ENCODE measurements at regions not wholly inside any gene's neighbourhood (a gene's known extent, or its start where the extent isn't known, plus 50 kb on each side); places are given as distances from the start of the nearest gene placed in this dataset.
"Not testable (repeated sequence)": the region's sequence is repeated elsewhere in the genome, so short reads cannot be mapped to it uniquely, and the experiment has no call there.

DNA sequence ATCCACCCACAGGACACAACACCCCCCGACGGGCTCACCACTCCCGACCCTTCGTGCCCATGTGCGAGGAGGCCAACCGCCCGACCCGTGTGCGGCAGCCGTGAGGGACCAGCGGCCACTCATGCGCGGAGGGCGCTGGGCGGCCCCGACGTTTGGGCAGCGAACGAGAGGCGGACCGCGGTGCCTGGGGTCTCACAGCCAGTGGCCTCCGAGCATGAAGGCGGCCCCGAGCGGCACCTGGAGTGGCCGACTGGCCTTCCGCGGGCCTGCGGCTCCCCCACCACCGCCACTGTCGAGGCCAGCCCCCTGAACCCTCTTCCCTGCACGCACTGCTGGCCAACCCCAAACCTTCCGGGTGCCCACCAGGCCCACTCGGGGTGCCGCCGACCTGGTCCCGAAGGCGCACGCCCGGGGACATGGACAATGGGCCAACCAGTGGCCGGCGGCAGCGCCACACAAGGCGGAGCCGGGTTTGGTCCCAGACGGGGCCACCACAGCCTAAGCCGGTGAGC, 4274.9 kb upstream of the OR11H1 start:
- no peak for DNase-seq (ENCODE audit: low read depth)

DNA sequence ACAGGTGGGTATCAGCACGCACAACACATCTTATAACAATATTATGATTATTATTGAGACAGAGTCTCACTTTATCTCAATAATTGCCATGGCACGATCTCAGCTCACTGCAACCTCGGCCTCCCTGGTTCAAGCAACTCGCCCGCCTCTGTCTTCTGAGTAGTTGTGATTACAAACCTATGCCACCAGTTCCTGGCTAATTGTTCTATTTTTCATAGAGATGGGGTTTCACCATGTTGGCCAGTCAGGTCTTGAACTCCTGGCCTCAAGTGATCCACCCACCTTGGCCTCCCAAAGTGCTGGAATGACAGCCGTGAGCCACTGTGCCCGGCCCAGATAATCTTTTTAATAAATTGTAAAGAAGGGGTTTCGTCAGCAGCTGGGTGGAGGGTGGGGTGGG, 4257.0 kb upstream of the OR11H1 start:
- not testable (repeated sequence) for DNase-seq (ENCODE audit: low read depth)

DNA sequence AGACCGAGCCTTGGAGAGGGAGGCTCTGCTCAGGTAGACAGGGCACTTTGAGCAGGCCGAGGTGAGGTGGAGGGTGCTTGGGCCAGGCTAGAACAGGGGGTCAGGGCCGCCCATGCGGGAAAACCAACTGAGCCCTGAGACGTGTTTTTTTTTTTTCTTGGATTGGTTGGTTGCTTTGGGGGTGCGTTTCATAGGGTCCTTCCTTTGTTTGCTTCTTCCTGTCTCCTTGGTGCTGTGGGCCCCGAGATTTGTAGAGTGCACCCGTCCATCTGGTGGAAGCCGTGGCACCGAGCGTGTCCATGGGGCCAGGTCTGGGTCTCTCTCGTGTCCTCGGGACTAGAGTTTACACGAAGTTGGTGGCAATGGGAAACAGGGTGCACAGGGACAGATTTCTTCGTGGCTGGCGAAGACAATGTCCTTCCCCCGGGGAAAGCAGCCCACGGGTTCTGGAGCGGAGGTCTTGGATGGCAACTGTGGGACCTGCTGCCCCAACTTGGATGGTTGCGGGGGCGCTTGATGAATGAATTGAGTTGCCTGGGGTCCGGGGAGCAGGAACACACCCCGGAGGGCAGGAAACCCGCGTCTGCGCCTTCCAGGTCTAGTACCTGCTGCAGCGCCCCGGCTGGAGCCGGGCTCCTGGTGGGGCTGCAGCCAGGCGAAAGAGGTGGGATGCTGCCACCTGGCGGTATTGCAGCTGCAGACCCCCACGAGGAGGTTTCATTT, 4242.7 kb upstream of the OR11H1 start:
- DNase-seq (ENCODE audit: low read depth): not testable (repeated sequence)

- peak; percentile 67 for DNase-seq (ENCODE audit: low read depth)
These were observed 4242.2 kb upstream of the OR11H1 start for GRCh38 chr22:11285839-11286205.

DNA sequence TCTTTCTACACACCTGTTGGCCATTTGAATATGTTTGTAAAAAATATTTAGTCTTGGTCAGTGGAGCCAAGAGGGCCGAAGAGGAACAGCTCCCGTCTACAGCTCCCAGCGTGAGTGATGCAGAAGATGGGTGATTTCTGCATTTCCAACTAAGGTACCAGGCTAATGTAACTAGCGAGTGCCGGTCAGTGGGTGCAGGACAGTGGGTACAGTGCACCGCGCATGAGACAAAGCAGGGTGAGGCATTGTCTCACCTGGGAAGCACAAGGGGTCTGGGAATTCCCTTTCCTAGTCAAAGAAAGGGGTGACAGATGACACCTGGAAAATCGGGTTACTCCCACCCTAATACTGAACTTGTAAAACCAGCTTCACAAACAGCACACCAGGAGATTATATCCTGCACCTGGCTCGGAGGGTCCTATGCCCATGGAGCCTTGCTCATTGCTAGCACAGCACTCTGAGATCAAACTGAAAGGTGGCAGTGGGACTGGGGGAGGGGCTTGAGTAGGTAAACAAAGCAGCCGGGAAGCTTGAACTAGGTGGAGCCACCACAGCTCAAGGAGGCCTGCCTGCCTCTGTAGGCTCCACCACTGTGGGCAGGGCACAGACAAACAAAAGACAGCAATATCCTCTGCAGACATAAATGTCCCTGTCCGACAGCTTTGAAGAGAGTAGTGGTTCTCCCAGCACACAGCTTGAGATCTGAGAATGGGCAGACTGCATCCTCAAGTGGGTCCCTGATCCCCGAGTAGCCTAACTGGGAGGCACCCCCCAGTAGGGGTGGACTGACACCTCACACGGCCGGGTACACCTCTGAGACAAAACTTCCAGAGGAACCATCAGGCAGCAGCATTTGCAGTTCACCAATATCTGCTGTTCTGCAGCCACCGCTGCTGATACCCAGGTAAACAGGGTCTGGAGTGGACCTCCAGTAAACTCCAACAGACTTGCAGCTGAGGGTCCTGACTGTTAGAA, 4239.5 kb upstream of the OR11H1 start:
- not testable (repeated sequence) for DNase-seq (ENCODE audit: low read depth)

- DNase-seq (ENCODE audit: low read depth): not testable (repeated sequence)
These were observed 4229.7 kb upstream of the OR11H1 start for GRCh38 chr22:11298126-11298893.

DNA sequence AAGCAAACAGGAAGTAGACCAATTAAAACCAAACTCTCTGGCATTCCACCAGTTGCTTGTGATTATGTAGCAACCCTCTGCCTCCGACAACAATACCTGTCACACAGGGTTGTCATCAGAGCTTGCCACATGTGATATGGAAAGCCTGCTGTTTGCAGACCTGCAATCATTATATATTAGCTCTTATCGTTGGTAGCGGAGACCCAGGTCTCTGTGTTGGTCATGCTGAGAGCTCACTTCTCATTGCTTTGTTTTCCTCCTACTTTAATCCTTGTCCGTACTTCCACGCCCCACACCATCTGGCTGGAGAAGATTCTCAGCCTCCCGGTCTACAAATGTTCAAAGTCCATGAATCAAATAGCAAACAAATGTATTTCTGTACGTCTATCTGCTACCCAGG, 4225.6 kb upstream of the OR11H1 start:
- DNase-seq (ENCODE audit: low read depth): not testable (repeated sequence)

DNA sequence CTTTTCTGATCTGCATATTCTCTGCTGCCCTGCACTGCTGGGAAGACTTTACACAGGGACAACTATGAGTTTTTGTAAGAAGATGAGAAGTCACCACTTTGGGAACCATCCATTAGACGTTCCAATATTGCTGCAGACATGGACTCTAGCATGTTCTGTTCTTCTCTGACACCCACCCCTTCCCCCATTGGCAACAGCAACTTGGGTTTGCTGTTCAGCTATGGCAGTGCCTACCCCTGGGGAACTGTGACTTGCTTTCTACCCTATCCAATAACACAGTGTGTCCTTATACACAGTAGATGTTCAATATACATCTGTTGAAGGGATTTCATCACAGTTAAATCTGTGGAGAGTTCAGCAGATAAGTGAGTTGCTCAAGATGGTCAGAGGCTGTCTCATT, 4225.1 kb upstream of the OR11H1 start:
- not testable (repeated sequence) for DNase-seq (ENCODE audit: low read depth)

GRCh38 chr22:11305179-11305578, 4222.8 kb upstream of the OR11H1 start:
- not testable (repeated sequence) for DNase-seq (ENCODE audit: low read depth)

GRCh38 chr22:11306933-11307518, 4221.0 kb upstream of the OR11H1 start:
- not testable (repeated sequence) for DNase-seq (ENCODE audit: low read depth)

GRCh38 chr22:11307998-11308397, 4220.0 kb upstream of the OR11H1 start:
- no peak for DNase-seq (ENCODE audit: low read depth)

GRCh38 chr22:11309777-11310176, 4218.2 kb upstream of the OR11H1 start:
- not testable (repeated sequence) for DNase-seq (ENCODE audit: low read depth)

GRCh38 chr22:11310647-11311046, 4217.3 kb upstream of the OR11H1 start:
- not testable (repeated sequence) for DNase-seq (ENCODE audit: low read depth)

- not testable (repeated sequence) for DNase-seq (ENCODE audit: low read depth)
These were observed 4215.4 kb upstream of the OR11H1 start for GRCh38 chr22:11312640-11313039.

DNA sequence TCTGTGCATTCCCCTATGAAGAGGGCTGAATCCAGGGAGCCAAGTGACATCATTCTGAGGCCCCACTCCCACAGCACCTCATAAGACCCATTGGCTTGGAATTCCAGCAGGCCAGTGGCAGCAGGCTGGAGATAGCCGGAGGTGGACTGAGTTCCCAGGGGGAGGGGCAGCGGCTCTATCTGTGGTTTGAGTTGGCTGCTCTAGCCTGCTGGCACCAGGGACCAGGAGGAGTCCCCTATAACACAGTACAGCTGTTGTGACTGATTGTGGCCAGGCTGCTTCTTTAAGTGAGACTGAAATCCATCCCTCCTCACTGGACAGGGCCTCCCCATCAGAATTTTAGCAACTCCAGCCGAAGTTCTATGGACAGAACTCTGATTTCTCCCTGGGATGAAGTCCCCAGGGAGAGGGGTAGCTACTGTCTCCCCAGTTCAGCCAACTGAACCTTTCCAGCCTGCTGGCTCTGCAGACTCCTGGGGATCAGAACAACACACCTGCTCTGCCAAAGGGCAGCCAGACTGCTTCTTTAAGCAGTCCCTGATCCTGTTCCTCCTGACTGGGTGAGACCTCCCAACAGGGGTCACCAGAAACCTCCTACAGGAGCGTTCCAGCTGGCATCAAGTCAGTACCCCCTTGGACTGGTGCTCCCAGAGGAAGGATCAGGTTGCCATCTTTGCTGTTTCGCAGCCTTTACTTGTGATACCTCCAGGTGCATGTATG, 4214.8 kb upstream of the OR11H1 start:
- DNase-seq (ENCODE audit: low read depth): not testable (repeated sequence)

DNA sequence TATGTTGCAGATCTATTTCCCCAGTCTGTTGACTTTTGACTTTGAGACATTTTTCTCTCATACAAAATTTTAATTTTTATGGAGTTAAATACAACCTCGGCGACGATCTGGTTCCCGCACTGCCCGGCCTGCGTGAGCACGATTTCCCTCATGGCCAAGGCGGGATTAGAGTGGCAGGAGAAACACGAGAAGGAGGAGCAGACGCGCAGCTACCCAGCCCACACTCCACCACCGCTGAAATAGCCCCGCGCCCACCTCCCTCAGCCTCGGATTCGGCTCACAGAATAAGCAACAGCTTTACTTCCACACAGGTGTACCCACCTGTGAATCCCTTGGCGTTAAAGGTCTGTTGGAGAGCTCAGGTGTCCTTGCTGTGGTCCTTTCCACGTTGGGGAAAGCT, 4209.4 kb upstream of the OR11H1 start:
- DNase-seq (ENCODE audit: low read depth): not testable (repeated sequence)

DNA sequence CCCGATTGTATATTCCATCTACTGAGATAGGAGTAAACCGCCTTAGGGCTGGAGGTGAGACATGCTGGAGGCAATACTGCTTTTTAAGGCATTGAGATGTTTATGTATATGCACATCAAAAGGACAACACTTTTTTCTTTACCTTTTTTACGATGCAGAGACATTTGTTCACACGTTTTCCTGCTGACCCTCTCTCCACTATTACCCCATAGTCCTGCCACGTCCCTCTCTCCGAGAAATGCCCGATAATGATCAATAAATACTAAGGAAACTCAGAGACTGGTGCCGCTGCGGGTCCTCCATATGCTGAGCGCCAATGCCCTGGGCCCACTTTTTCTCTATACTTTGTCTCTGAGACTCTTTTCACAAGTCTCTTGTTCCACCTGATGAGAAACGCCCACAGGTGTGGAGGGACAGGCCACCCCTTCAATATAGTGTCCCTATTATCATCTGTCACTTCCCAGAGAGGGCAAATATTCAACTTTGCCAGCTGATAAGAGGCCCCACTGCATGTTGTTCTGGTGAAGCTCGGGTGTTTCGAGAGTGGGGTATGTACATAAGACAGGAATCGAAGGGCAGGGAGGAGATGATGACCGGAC, 4203.5 kb upstream of the OR11H1 start:
- DNase-seq (ENCODE audit: low read depth): not testable (repeated sequence)

- DNase-seq (ENCODE audit: low read depth): no peak
These were observed 4202.2 kb upstream of the OR11H1 start for GRCh38 chr22:11325767-11326166.

DNA sequence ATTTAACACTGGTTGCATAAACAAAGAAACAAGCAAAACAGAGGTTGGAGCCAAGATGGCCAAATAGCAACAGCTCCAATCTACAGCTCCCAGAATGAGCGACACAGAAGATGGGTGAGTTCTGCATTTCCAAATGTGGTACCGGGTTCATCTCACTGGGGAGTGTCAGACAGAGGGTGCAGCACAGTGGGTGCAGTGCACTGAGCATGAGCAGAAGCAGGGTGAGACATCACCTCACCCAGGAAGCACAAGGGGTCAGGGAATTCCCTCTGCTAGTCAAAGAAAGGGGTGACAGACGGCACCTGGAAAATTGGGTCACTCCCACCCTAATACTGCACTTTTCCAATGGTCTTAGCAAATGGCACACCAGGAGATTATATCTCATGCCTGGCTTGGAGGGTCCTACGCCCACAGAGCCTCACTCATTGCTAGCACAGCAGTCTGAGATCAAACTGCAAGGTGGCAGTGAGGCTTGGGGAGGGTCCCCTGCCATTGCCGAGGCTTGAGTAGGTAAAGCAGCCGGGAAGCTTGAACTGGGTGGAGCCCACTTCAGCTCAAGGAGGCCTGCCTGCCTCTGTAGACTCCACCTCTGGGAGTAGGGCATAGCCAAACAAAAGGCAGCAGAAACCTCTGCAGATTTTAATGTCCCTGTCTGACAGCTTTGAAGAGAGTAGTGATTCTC, 4186.5 kb upstream of the OR11H1 start:
- DNase-seq (ENCODE audit: low read depth): not testable (repeated sequence)
